Forelimb muscle (tissue), 1 donor: ENCODE measurements at regions not wholly inside any gene's neighbourhood (a gene's known extent, or its start where the extent isn't known, plus 50 kb on each side); places are given as distances from the start of the nearest gene placed in this dataset.
"Not testable (repeated sequence)": the region's sequence is repeated elsewhere in the genome, so short reads cannot be mapped to it uniquely, and the experiment has no call there.

Experiments used
- DNase-seq: peaks from one replicate; pipeline ENCODE4 v3.0.0-alpha.2; 2013; ENCODE audit warnings: low read depth

DNA sequence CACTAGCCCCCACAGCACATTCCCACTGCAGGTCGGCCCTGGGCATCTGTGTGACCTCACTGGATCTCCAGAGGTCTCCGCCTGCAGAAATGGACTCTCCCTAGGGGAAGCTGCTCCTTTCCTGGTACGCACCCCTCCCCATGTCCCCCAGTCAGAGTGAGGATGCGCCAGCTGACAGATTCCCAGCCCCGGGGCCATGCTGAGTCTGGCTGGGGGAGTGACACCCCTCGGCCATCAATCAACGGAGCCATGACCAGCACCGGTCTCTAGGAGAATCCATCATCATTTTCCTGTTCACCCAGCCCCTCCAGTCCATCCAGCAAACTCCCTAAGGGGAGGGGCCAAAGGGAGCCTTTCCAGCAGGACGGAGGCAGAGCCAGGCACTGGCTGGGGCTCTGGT is 68.7 kb upstream of the PAX7 start:
- no peak for DNase-seq

DNA sequence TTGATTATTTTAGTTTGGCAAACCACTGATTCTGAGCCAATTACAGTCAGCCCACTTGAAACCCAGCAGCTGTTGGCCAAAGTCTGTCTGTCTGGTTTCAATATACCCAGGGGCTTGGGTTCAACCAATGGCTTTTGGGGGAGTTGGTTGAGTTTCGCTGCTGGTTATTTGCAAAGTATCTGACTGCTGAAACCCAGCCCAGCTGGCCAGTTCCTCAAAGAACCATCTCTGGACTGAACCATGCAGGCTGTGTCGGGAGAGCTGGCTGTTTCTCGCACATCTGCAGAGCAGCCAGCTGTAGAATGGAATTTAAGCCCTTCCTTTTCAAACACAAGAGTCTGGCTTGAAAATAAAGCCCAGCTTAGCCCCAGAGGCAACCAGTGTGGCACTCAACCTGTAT is 66.0 kb upstream of the PAX7 start:
- DNase-seq = peak; percentile 19

DNA sequence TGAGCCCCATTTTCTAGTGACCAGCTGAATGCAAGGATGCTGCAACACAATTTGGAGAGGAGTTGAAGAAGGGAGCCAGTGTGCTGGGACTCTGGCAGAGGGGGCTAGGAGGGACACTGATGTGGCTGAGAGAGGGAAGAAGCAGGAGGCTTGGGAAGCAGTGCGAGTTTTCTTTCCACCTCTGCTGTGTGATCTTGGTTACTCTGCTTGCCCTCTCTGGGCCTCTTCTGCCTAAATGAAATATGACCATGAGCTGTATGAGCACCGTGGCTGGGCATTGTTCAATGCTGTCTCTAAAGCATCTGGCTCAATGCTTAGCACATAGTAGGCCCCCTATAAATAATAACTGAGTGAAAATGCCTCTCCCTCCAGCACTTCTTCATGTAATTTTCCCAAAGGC is 65.3 kb upstream of the PAX7 start:
- DNase-seq = no peak

DNA sequence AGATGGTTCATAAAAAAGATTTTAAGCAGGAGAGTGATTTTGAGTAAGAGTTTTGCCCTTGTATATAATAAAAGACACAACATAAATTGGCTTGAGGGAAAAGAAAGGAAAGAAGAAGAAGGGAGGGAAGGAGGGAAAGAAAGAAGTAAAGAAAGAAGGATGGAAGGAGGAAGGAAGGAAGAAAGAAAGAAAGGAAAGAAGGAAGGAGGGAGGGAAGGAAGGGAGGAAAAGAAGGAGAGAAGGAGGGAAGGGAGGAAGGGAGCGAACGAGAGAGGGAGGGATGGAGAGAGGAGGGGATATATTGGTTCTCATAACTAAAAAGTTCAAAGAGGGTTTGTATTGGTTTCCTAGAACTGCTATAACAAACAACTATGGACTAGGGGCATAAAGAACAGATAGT is 62.2 kb upstream of the PAX7 start:
- DNase-seq = no peak

DNA sequence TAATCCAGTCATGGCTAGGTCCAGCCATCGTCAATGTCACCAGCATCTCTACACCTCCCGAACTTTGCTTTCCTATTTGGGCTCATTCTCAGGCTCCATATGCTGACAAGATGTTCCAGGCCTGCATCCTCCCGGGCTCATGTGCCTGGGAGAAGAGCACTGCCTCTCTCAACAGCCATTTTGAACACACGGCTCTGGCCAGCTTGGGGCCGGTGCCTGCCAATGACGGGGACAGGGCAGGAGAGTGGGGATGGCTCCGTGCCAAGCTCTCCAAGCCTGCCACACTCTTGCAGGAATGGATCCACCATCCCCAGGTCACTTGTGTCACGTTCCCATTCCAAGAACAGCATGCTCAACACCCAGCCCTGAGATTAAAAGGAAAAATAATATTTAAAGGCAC is 61.4 kb upstream of the PAX7 start:
- no peak for DNase-seq

DNA sequence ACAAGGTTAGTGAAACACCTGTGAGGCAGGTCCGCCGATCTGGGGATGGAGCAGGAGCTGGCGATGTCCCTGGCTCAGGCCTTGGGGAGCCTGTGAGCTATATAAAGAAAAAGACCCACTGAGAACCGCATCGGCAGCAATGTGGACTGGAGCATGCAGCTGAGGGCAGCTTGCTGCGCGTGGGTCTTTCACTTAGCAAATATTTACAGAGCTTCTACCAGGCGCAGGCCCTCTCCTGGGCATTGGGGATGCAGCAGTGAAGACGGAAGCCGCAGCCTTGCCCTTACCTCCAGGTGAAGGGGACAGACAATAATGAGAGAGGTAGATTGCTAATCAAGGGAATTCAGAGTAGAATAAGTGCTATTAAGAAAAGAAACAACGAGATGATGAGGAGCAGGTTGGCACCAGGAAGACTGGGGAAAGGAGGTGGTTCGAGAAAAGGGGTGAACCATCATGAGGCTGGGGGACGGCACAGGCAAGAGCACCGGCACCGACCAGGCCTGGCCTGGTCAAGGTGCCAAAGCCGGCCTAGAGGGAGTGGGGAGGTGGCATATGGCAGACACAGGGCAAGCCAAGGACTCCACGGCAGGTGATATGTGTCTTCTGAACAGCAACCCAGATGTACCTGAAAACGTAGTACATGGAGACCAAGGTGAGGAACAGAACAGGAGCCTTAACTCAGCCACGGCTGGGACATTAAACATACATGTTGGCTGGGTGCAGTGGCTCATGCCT is 60.7 kb upstream of the PAX7 start:
- no peak for DNase-seq

DNA sequence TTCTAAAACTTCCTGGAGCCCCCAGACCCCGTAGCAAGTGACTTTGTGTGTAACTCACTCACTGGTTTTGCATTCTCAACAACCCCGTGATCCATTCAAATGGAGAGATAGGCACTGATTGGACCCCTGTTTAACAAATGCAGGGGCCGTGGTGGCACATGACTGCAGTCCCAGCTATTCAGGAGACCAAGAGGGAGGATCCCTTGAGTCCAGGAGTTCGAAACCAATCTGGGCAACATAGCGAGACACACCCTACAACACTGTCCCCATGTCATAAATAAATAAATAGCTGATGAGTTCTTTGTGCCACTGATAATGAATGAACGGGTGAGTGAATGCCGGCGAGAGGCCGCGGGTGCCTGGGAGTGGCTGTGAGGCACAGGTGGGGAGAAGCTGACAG is 59.4 kb upstream of the PAX7 start:
- no peak for DNase-seq

DNA sequence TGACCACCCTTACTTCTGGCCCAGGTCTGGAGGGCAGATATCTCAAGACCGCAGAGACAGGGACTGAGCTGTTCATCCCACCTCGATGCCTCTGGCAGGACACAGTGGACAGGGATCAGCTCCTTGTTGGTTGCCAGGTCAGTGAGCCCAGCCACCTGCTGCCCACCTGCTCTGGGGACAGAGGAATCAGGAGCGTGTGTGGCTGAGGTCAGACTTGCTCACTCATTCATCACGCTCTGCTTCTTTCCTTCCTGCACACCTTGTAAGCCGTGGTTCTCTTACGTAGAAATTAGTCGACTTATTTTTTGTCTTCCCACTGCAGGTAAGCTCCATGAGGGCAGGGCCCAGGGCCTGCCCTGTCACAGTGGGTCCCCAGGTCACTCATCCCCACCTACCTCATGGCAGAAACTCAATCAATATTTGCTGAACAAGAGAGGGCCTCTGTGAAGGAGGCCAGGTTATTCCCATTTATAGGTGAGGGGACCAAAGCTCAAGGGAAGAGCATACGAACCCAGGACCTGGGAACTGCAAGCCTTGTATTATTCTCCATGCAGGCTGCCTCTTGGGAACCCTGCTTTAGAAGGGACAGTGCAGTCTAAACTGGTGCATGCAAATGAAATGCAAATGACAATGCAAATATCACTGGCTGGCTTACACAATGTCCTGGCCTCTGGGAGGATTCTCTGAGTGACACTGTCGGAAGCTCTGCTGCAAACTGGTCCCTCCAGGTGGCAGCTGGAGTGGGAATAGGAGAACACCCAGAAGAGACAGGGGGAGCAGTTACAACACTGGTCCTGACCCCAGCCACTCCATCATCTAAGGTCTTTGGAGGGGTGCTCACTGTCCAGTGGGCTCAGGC is 58.4 kb upstream of the PAX7 start:
- DNase-seq = no peak

DNA sequence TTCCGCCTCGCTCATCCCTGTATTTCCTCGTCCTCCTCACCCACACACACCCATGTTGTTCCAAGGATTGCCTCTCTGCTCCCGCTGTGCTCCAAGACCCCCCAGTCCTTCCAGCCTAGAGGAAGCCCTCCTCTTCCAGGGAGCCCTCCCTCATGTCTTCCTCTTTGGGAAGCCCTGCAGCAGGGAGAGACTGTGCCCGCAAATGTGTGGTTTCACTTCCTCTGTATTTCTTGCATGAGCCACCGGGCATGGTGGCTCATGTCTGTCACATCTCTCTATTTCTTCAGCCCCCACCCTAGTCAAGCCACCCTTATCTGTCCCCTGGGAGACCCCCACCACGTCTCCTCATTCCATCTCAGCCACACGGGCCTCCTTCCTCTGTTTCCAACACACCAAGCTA is 57.5 kb upstream of the PAX7 start:
- DNase-seq = no peak

DNA sequence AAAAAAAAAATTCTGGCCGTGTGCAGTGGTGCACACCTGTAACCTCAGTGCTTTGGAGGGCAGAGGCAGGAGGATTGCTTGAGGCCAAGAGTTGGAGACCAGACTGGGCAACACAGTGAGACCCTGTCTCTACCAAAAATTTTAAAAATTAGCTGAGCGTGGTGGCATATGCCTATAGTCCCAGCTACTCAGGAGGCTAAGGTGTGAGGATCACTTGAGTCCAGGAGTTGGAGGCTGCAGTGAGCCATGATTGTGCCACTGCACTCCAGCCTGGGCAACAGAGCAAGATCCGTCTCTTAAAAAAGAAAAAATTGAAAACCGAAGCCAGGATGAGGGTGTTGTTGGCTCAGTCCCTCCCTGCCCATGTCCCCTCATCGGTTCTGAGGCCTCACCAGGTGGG is 55.9 kb upstream of the PAX7 start:
- no peak for DNase-seq

DNA sequence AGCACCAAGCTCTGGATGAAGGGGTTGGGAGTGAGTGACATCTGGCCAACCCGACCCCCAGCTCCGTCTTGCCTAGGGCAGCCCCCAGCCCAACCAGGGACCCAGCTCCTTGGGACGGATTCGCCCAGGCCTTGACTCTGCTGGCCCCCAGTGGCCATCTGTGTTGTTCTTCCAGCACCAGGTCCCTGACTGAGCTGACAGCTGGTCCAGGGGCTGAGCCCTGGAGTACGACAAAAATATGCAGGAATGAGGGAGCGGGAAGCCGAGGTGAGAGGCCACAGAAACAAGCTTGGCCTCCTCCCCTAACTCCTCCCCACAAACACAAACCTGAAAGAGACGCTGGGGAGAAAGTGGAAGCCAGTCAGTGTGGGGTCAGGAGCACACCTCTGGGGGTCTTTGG is 55.0 kb upstream of the PAX7 start:
- no peak for DNase-seq

DNA sequence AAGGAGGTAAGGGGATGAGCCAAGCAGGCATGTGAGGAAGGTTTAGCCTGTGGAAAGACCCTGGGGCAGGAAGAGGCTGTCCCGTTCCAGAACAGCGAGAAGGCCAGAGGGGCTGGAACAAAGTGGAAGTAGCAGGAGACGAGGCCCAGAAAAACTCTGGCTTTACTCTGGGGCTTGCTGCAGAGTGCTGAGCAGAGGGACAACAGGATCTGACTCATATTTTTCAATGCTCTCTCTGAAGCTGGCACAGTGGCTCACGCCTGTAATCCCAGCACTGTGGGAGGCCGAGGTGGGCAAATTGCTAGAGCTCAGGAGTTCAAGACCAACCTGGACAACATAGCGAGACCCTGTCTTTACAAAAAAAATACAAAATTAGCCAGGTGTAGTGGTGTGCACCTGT is 52.4 kb upstream of the PAX7 start:
- DNase-seq = no peak

DNA sequence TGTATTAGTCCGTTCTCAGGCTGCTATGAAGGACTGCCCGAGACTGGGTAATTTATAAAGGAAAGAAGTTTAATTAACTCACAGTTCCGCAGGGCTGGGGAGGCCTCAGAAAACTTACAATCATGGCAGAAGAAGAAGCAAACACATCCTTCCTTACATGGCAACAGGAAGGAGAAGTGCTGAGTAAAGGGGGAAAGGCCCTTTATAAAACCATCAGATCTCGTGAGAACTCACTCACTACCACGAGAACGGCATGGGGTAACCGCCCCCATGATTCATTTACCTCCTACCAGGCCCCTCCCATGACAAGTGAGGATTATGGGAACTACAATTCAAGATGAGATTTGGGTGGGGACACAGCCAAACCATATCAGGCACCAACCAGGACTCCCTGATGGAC is 51.4 kb upstream of the PAX7 start:
- DNase-seq = not testable (repeated sequence)

DNA sequence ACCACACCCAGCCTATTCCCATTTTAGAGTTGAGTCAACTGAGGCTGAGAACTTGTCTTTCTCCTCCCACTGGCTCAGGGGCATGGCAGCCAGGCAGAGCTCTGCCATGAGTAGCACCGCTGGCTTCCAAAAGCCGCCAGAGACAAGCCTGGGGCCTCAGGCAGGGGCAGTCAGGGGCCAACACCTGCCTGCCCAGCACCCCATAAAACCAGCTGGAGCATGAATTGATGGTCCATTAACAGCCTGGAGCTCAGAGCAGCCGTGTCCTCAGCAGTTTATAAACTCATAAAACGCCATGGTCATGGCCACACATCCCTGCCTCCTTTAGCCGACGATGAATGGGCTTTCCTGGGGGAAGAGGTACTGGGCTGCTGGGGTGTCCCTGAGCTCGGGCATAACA is 50.6 kb upstream of the PAX7 start:
- DNase-seq = no peak

DNA sequence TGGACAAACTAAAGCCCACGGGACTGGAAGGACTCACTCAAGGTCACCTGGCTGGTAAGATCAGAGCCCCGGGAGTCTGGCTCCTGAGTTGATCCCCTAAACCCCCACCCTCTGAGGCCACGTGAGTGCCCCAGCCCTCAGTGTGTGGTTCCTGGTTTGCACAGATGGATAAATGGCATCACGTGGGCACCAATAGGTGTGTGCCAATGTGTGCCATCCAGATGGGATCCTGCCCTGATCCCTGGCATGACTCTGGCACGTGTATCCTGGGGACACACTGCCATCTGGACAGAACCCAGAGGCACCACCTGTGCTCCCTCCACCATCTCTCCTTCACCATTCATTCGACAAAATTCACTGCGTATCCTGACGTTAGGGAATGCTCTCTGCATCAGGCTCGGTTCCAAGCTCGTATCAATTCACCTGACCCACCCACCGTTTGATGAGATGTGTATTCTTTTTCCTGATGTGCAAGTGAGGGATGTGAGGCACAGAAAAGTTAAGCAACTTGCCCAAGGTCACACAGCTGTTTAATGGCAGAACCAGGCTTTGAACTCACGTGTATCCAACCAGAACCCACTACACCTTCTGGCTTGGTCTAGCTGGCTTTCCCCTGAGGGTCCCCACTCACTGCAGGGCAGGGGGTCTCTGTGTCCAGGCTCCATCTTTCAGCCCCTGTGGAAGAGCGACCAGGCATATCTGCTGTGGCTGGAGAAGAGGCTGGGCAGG is 49.8 kb upstream of the PAX7 start:
- no peak for DNase-seq
